ENCODE measurements at regions not wholly inside any gene's neighbourhood (a gene's known extent, or its start where the extent isn't known, plus 50 kb on each side); places are given as distances from the start of the nearest gene placed in this dataset.
"Not testable (repeated sequence)": the region's sequence is repeated elsewhere in the genome, so short reads cannot be mapped to it uniquely, and the experiment has no call there.

- DNase-seq, result no peak
These were observed 162.5 kb downstream of the PRL start for GRCh38 chr6:22134308-22134707.

GRCh38 chr6:22135395-22135794 is 161.4 kb downstream of the PRL start:
- no peak for DNase-seq

- not testable (repeated sequence) for DNase-seq
These were observed 156.1 kb downstream of the PRL start for GRCh38 chr6:22140736-22141135.

- no peak for DNase-seq
These were observed 155.5 kb downstream of the PRL start for GRCh38 chr6:22141241-22141745.

- no peak for DNase-seq
These were observed 154.0 kb downstream of the PRL start for GRCh38 chr6:22142856-22143255.

- no peak for DNase-seq
These were observed 151.5 kb downstream of the PRL start for GRCh38 chr6:22145376-22145775.

GRCh38 chr6:22145823-22146677 is 150.8 kb downstream of the PRL start:
- DNase-seq, result no peak

GRCh38 chr6:22146678-22146930 is 150.2 kb downstream of the PRL start:
- no peak for DNase-seq

- no peak for DNase-seq
These were observed 149.7 kb downstream of the PRL start for GRCh38 chr6:22146931-22147701.

GRCh38 chr6:22147921-22148776 is 148.7 kb downstream of the PRL start:
- no peak for DNase-seq

GRCh38 chr6:22149096-22149495 is 147.7 kb downstream of the PRL start:
- no peak for DNase-seq

GRCh38 chr6:22149501-22150367 is 147.1 kb downstream of the PRL start:
- no peak for DNase-seq

GRCh38 chr6:22150368-22151035 is 146.3 kb downstream of the PRL start:
- no peak for DNase-seq

GRCh38 chr6:22151892-22152291 is 144.9 kb downstream of the PRL start:
- DNase-seq, result no peak

- no peak for DNase-seq
These were observed 144.0 kb downstream of the PRL start for GRCh38 chr6:22152841-22153240.

GRCh38 chr6:22153384-22154158 is 143.3 kb downstream of the PRL start:
- DNase-seq, result no peak

- DNase-seq, result no peak
These were observed 141.3 kb downstream of the PRL start for GRCh38 chr6:22155551-22155950.

- no peak for DNase-seq
These were observed 139.6 kb downstream of the PRL start for GRCh38 chr6:22157233-22157632.

- DNase-seq, result no peak
These were observed 132.6 kb downstream of the PRL start for GRCh38 chr6:22164236-22164635.

- not testable (repeated sequence) for DNase-seq
These were observed 125.8 kb downstream of the PRL start for GRCh38 chr6:22171006-22171405.

GRCh38 chr6:22171885-22172284 is 125.0 kb downstream of the PRL start:
- DNase-seq, result not testable (repeated sequence)
